ENCODE measurements at regions not wholly inside any gene's neighbourhood (a gene's known extent, or its start where the extent isn't known, plus 50 kb on each side); places are given as distances from the start of the nearest gene placed in this dataset.

DNA sequence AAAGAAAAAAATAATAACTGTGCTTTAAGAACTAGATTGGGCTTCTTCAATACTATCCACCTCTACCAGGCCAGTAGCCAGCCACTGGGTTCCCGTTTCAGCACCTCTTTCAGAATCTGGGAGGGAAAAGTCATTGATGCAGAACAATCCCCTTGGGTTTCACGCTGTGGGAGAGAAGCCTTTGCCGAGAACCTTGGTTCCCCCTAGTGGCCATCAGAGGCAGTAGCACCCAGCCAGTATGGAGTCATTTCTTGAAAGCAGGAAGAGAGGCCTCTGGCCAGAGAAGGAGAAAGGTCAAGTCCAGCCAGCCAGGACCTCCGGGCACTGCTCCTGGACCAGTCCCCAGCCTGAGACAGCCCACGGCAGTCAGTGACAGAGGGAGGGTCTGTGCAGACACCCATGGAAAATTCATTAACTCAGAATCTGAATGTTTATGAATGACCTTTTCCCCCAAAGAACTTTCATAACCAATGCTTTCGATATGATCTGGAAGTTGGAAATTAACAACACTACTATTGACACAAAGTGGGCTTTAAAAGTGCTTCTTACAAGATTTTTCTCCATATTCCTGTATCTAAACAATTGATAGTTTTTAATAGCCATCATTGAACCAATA is 51.2 kb upstream of the CDH5 start:
- peak; percentile 74 for DNase-seq

DNA sequence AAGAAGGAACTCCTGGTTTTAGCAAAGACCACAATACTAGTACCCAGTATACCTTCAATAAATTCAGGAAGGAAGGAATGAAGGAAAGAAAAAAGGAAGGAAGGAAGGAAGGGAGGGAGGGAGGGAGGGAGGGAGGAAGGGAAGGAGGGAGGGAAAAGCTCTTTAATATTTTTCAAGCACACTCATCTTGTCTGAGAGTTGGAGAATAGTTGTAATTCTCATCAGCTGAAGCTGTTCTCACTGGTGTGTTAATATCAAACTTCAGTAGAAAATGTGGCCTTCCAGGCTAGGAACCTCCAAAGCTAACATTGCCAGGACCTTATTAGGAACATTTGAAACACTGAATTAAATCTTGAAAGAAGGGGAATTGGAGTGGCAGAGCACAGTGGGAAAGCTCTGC is 55.2 kb upstream of the CDH5 start:
- no peak for DNase-seq

DNA sequence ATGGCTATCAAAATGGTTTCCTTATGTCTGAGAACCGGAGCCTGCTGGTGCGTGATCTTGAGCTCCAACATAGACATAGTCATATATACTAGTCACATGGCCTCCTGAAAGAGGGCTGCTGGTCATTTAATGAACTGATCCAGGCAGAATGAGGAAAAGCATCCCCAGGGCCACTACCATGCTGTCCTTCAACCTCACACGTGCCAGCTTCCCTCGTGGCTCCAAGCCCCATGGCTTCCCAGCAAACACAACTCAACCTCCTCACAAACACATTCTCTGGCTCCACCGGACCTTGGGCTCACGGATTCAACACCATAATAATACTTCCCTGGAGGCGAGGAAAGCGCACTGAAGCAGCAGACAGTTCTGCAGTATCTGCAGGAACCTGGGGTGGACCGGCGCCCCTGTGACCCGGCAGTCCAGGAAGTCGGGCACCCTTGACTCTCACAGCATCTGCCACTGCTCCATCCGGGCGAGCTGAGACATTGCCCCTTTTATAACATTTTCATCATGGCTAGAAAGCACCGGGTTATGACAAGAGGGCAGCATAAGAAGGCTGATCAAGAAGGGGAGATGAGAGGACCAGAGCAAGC is 57.2 kb upstream of the CDH5 start:
- no peak for DNase-seq

DNA sequence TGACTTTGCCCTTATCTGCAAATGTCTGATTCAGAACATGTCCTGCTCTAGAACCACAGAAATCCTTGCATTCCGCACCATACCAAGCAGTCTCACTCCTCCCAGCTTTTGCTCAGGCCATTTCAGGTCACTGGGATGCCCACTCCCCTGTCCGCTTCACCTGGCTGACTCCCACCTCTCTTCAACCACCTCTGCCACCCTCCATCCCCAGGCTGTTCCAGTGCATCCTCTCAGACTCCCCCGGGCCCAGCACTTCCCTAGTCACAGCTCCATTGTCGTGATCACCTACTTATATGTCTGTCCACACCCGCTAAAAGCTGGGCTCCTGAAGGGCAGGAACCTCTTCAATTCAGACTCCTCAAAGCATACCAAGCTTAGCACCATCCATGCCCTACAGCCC is 58.4 kb upstream of the CDH5 start:
- DNase-seq = no peak

DNA sequence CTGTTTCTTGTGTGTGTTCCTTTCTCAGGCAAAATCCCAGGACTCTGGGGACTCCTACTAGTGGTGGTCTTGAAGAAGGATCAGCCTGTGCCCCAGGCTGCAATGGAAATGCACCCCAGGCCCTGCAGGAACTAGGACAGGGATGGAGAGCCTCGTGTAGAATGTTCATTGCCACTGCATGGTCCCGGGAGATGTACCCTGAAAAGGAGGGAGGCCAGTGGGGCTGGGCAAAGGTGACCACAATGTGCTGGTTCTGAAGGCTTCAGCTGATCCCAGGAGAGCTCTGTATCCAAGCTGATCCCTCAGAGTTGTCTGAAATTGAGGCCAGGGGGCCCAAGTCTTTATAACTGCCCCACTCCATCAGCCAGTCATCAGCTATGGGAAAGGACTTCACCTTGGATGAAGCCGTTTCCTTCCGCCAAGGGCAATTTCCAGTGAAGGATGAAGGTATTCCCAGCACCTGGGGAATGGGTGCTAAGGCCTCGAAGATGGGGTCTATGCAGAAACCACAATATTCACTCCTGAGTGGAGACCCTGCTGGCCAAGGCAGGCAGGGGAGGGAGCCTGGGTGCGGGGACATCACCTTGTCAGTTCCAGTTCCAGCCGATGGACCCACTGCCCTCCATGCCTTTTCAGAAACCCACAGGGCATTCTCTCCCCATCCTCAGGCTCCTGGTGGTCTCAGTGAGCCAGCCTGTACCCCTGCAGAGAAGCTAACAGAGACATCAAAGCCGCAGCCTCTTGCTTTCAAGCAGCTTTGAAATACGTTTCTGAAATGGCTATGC is 59.9 kb upstream of the CDH5 start:
- no peak for DNase-seq

DNA sequence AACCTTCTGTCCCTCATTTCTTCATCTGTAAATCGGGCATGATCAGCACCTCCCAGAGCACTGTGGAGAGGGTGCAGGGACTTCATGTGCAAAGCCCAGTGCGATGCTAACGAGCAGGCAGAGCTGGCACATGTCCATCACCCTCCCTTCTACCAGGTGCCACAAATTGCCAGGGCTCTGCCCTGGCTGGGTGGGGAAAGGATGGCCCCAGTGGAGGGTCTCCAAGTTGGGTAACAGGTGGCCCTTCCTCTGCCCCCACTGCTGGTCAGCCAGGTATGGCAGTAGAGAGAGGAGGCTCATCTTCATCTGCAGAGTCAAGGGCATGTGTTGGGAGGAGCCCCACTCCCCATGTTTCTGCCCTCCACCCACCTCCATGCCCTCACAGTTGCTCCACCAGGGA is 61.5 kb upstream of the CDH5 start:
- no peak for DNase-seq

DNA sequence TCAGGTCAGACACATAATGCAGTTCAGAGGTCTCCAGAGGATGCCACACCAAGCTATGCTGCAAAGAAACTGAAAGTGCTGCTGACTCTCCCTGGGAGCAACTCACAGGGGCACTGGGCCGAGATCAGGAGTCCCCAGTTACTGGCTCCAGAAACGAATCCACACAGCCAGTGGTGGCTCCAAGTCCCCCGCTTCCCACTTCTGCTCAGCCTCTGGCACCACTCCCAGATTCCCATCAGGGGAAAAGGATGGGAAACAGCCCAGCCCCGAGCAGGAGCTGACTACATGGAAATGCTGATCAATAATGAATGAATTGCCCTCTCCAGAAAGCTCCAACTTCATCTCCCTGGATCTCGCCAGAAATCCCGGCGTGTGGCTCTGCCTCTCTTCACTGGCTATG is 62.3 kb upstream of the CDH5 start:
- DNase-seq = no peak

DNA sequence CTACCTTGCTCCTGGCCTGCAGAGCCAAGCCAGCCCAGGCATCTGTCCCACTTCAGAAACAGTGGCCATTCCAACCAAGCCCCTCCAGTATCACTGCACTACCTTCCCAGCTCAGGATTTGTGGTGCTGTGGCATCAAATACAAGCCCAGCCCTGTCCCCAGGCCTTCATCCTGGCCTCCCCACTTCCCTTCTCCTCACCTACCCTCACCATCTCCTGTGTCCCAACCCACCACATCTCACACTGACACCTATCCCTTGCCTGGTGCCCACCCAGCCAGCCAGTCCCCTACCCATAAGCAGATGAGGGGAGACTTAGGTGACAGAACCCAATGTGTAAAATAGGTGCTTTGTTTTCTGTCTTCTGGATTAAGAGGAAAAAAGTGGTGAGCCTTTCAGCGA is 66.0 kb upstream of the CDH5 start:
- no peak for DNase-seq

DNA sequence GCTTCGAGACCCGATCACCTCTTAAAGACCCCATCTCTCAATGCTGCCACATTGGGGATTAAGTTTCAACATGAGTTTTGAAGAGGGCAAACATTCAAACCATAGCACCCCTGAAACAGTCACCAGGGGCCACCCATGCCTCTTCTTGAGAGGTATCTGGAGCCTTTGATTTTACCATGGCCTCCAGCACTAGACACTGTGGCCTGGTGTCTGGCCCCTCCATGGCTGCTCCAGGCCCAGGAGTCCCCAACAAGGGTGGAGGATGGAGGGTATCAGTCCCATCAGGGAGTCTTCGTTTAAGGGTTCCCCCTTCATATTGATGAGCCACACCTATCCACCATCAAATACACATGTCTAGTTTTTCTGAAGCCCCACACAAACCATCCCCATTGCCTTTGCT is 66.5 kb upstream of the CDH5 start:
- DNase-seq = no peak

DNA sequence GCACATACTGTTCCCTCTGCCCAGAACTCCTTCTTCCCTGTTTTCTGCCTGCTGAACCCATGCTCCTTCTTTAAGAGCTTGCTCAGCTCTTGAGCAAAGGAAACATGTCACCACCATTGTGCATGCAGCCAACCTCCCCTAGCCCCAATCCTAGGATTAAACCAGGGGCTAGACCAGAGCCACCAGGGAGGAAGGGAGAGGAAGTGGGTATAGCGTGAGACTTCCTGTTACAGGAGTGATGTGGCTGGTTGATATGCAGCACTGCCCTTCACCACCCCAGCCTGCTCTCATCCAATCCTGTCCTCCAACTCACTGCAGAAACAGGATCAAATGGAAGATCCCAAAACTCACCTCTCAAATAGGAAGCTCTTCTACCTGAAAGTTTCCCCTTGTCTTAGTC is 67.1 kb upstream of the CDH5 start:
- no peak for DNase-seq

DNA sequence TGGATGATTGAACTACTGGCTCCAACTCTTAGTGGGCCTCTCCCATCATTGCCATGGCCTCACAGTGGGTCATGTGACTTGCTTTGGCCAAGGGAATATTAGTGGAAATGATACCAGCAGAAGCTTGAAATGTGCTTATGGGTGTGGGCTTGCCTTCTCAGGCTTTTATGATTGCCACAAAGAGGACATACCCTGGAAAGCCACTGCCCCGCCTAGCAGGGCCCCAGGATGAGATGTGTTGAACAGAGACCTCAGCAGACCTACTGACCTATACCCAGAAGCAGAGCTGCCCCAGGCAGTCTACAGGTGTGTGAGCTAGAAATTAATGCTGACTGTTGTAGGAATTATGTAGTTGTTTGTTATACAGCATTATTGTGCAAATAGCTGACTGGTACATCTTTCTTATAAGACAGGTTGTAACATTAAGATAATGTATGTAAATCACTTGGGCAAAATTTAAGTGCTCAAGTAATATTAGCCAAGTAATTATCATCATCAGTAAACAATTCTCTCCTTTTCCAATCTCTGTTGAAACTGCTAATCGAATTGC is 67.8 kb upstream of the CDH5 start:
- no peak for DNase-seq

DNA sequence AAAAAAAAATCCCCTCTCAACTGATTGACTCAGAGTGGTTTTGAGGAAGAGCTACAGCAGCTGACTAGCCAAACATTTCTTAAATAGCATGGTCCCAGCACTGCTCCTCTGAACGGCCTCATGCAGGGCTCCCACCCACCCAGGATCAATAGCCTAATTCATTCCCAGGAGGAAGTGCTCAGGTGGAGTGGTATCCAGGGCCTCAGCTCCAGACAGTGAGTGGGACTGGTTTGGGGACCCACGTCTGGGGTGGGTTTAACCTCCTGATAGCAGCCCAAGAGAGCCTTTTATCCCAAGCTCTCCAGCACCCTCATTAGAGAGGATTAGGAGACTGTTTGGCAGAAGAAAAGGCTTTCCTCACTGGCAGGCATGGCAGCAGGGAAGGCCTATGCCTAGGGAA is 68.5 kb upstream of the CDH5 start:
- no peak for DNase-seq

DNA sequence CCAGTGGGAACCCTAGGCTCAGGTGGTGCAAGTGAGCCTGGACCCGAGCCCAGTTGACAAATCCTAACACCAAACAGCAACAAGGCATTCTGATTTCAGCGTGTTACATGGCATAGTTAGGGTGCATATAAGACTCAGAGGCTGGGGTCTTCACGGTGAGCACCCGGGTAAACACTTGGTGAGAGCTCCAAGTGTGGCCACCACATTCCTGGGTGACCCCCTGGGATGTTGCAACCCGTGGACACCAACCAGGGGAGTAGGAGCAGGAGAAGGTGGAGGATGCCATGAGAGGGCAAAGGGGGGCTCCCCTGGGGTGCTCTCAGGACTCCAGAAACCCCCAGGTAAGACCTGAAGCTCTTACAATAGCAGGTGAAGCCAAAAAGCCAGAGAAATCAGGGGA is 69.9 kb upstream of the CDH5 start:
- no peak for DNase-seq

DNA sequence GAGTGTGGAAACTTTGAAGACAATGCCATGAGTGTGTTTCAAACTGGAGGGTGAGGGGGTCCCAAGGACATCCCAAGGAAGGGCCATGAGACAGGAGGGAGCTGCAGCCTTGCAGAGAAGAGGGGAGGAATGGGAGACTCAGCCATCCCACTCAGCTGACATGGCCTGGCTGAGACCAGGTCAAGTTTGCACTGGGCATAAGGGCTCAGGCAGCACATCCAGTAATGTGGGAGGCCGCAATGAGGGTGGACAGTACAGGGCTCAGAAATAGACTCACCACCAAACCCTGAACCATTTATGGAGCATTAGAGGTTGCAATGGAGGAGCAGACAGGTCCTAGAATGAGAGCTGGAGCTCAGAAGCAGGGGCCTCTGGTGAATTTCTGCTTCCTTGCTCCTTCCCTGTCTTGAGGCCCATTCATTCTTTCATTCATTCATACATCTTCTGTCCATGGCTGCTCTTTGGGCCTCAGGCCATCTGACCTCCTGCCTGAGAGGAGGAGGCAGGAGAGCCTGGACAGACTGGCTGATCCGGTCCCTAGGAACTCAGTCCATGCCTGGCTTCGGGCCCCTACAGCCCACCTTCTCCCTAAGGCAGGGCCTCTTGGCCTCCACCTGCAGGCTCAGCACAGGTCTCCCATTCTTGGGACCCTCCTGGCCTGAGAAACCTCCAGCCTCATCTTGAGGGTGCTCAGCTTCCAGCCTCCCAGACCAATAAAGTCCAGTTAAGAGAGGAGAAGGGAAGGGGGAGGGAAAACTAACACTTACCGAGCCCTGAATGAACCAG is 70.5 kb upstream of the CDH5 start:
- DNase-seq = no peak

DNA sequence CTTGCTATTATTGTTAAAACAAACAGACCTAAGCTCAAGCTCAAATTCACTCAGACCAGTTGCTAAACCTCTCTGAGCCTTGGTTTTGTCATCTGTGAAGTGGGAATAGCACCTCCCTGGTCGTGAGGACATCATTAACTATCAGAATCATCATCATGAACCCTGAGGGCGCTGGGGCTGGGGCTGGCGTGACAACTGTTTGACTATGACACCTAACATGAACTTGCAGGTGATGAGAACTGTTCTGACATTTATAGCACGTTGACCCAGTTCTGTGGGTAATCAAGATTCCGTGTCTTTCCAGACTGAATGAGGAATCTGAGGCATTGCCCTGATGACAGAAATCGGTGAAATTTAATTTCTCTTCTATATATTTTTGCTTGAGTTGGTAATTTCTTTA is 71.3 kb upstream of the CDH5 start:
- DNase-seq = no peak

DNA sequence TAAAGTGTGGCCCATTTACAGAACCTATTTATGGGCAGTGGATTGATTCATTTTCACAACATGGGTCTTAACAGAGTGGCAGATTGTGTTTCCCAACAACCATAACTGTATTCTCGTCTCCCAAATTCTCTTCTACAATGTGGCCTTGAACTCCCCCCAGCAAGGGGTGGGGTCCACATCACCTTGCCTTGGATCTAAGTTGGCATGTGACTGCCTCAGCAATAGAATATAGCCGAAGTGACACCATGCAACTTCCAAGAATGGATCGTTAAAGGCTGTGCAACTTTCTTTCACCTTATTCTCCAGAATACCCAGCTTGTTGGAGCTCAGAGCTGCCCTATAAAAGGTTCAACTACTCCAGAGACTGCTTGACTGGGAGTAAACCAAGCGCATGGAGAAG is 72.0 kb upstream of the CDH5 start:
- no peak for DNase-seq

DNA sequence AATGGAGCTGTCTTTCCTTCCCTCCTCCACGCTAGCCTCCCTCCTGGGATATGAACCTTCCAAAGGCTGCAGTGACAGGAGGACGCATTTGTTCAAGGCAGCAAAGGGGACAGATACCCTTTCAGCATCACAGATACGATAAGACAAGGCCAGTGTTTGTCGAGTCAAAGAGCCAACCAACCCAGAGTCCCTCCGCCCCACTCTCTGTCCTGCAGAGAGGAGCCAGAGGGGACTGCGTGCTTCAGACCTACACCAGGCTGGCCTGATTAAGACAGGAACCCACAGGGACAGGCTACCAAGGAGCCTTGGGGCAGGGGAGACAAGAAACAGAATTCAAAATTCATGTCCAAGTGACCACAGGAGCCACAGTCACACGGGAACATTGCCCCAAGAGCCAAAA is 72.6 kb upstream of the CDH5 start:
- DNase-seq = no peak

DNA sequence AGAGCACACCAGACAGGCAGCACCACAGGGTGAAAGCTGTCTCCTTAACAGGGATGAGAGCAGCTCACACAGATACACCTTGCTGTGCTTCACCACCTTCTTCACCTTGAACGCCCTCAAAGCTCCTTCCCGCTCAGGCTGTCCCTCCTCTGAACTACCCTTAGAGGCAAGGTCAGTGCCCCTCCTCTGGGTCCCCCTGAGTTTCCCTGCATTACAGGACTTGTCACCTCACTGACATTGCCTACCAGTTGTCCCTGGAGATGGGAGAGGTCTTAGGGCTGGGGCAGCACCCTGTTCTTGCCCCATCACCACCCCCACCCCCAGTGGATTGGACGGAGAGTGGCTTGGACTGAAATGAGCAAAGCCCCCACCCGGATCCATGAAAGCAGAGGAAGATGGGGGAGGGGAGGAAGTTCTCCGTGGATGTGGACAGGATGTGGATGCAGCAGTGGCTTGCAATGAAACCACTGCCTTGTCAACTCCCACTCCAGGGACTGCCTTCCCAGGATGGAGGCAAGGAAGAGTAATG is 73.2 kb upstream of the CDH5 start:
- DNase-seq = no peak

DNA sequence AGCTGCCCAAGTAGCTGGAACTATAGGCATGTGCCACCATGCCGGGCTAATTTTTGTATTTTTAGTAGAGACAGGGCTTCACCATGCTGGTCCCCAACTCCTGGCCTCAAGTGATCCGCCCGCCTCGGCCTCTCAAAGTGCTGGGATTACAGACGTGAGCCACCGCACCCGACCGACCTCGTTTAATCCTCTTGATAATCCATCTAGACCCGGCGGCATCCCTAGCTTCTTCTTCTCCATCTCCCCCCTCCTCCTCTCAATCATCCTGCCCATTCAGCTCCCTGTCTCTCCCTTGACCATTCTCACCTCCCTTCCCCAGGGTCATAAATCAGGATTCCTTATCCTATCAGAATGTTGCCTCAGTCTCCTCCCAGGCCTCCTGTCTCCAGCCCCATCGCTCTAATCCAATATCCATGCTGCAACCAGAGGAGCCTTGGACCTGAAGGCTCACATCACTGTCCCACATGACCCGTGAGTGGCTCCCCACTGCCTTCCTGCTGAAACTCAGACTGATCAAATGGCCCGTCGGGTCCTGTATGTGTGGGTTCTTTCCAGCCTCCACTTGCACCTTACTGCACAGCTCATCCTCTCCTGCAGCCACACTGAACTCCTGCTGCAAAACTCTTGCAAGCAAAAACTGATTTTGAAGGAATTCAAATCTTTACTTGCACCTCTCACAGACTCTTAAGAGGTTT is 74.1 kb upstream of the CDH5 start:
- no peak for DNase-seq

DNA sequence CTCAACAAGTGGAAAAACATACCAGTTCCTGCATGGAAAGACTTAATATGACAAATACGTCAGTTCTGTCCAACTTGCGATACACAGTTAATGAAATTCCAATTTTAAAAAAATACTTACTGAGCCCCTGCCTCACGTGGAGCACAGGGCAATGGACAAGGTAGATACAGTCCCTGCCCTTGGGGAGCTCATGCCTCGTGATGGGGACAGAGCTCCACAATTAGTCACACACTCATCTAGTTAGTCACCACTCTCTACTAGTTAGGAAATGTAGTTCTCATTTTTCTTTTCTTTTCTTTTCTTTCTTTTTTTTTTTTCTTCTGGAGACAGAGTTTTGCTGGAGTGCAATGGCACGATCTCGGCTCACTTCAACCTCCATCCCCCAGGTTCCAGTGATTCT is 74.7 kb upstream of the CDH5 start:
- DNase-seq = no peak

DNA sequence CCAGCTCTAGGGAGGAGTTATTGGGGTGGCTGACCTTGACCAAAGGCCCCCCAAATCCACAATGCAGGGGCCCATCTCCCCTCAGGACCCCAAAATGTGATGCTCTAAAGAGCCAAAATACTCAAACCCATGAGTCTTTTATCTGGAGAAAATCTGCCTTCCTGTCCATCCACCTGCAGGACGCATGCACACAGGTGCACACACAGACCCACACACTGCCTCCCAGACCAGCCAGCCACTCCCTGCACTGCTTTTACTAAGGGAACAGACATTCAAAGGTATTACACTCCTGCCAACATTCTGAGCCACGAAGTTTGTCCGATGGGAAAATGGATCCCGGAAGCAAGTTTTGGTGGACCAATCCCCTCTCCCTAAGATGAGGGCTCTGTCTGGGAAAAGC is 76.1 kb upstream of the CDH5 start:
- DNase-seq = no peak

DNA sequence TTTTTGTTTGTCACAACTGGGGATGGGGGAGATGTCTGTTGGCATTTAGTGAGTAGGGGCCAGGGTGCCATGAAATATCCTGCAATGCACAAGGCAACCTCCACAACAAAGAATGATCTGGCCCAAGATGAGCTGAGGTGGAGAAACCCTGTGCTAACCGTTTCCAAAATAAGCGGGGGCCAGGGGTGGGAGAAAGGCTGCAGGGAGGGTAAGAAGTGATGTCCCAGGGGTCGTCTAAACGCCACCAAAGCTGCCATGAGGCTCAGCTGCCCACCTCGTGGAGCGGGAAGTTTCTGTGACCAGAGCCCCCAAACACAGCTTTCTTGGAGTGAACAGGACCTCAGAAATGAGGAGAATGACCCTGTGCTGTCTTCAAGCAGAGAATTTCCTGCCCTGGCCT is 76.5 kb upstream of the CDH5 start:
- no peak for DNase-seq

Measured in EL (cell line).